ENCODE measurements at regions not wholly inside any gene's neighbourhood (a gene's known extent, or its start where the extent isn't known, plus 50 kb on each side); places are given as distances from the start of the nearest gene placed in this dataset.

DNA sequence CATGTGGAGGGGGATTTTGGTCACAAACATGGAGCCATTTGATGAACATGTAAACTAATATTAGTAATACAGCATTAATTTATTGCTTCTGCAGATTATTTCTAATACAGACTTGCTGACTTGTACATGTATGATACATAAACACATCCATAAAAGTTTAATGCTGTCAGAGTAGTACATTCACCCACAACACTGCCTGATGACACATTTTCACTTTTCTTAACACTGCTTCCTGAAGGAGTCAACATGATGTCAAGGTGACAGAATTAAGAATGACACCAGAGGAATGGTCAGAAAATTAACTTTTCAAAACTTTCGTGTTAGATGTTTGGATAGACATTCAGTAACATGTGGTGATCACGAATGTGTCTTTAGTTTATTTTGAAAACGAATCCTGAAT lies 199.4 kb downstream of the SATB1 start:
- TF ChIP-seq, protein P1, sequence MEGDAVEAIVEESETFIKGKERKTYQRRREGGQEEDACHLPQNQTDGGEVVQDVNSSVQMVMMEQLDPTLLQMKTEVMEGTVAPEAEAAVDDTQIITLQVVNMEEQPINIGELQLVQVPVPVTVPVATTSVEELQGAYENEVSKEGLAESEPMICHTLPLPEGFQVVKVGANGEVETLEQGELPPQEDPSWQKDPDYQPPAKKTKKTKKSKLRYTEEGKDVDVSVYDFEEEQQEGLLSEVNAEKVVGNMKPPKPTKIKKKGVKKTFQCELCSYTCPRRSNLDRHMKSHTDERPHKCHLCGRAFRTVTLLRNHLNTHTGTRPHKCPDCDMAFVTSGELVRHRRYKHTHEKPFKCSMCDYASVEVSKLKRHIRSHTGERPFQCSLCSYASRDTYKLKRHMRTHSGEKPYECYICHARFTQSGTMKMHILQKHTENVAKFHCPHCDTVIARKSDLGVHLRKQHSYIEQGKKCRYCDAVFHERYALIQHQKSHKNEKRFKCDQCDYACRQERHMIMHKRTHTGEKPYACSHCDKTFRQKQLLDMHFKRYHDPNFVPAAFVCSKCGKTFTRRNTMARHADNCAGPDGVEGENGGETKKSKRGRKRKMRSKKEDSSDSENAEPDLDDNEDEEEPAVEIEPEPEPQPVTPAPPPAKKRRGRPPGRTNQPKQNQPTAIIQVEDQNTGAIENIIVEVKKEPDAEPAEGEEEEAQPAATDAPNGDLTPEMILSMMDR (IDR thresholded peaks at IDR 0.05; ENCODE audit: low read depth, low read length, poor library complexity, severe bottlenecking) = no peak
- no peak for TF ChIP-seq EZH2phosphoT487 (IDR thresholded peaks at IDR 0.05; ENCODE audit: borderline replicate concordance, low read length)
